HG03571 (cell line): ENCODE measurements at regions not wholly inside any gene's neighbourhood (a gene's known extent, or its start where the extent isn't known, plus 50 kb on each side); places are given as distances from the start of the nearest gene placed in this dataset.
"Not testable (repeated sequence)": the region's sequence is repeated elsewhere in the genome, so short reads cannot be mapped to it uniquely, and the experiment has no call there.

Experiments
- ATAC-seq: cut with Tn5 transposase; IDR thresholded peaks from one replicate; pipeline ENCODE4 v1.9.1; 2021; ENCODE audit not compliant: unreplicated experiment

- ATAC-seq: no peak
Observed at GRCh38 chr3:174442302-174442682, 416.8 kb upstream of the NAALADL2 start.

- no peak for ATAC-seq
Observed at GRCh38 chr3:174444391-174444790, 414.7 kb upstream of the NAALADL2 start.

GRCh38 chr3:174457758-174458157 is 401.4 kb upstream of the NAALADL2 start:
- ATAC-seq: no peak

GRCh38 chr3:174460831-174461230 is 398.3 kb upstream of the NAALADL2 start:
- ATAC-seq: no peak

- ATAC-seq: no peak
Observed at GRCh38 chr3:174462916-174463315, 396.2 kb upstream of the NAALADL2 start.

- no peak for ATAC-seq
Observed at GRCh38 chr3:174465177-174465576, 394.0 kb upstream of the NAALADL2 start.

GRCh38 chr3:174466471-174467054 is 392.6 kb upstream of the NAALADL2 start:
- no peak for ATAC-seq

- no peak for ATAC-seq
Observed at GRCh38 chr3:174477491-174477890, 381.6 kb upstream of the NAALADL2 start.

- ATAC-seq: no peak
Observed at GRCh38 chr3:174480767-174481166, 378.4 kb upstream of the NAALADL2 start.

GRCh38 chr3:174482541-174482940 is 376.6 kb upstream of the NAALADL2 start:
- ATAC-seq: no peak

- ATAC-seq: no peak
Observed at GRCh38 chr3:174483254-174483653, 375.9 kb upstream of the NAALADL2 start.

- ATAC-seq: not testable (repeated sequence)
Observed at GRCh38 chr3:174483856-174484255, 375.3 kb upstream of the NAALADL2 start.

- ATAC-seq: no peak
Observed at GRCh38 chr3:174488527-174488926, 370.6 kb upstream of the NAALADL2 start.

GRCh38 chr3:174495311-174495710 is 363.8 kb upstream of the NAALADL2 start:
- ATAC-seq: no peak

- ATAC-seq: no peak
Observed at GRCh38 chr3:174495928-174496327, 363.2 kb upstream of the NAALADL2 start.

- ATAC-seq: no peak
Observed at GRCh38 chr3:174498638-174499037, 360.5 kb upstream of the NAALADL2 start.

GRCh38 chr3:174505266-174505665 is 353.9 kb upstream of the NAALADL2 start:
- ATAC-seq: no peak

- no peak for ATAC-seq
Observed at GRCh38 chr3:174524203-174524602, 334.9 kb upstream of the NAALADL2 start.

GRCh38 chr3:174529298-174529697 is 329.8 kb upstream of the NAALADL2 start:
- ATAC-seq: no peak

- no peak for ATAC-seq
Observed at GRCh38 chr3:174531262-174531982, 327.7 kb upstream of the NAALADL2 start.

GRCh38 chr3:174532216-174532615 is 326.9 kb upstream of the NAALADL2 start:
- no peak for ATAC-seq

GRCh38 chr3:174532776-174533175 is 326.4 kb upstream of the NAALADL2 start:
- ATAC-seq: no peak

- no peak for ATAC-seq
Observed at GRCh38 chr3:174533286-174533685, 325.8 kb upstream of the NAALADL2 start.
